ENCODE measurements at regions not wholly inside any gene's neighbourhood (a gene's known extent, or its start where the extent isn't known, plus 50 kb on each side); places are given as distances from the start of the nearest gene placed in this dataset.
A peak's percentile ranks its signal among the peaks of the same experiment; 100 is the strongest.

- DNase-seq = no peak
Observed at GRCh38 chr1:53378061-53378460, 50.2 kb upstream of the LRP8 start.

- DNase-seq = no peak
Observed at GRCh38 chr1:53378932-53379661, 51.2 kb upstream of the LRP8 start.

DNA sequence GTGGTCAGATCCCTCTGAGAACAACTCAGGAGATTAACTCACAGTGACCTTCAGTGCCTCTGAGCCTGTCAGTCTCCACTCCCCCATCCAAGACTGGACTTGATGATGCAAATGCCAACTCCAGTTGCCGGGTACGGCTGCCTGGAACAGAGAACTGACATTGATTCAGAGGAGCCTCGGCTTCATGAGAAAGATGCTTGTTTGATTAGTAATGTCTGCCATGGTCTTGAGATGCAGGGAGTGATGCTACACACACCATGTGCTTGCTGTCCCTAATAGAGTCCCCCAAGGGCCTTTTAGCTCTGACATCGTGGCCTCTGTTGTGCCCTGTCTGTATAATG, 51.8 kb upstream of the LRP8 start:
- DNase-seq = no peak

GRCh38 chr1:53380296-53380695, 52.4 kb upstream of the LRP8 start:
- no peak for DNase-seq

DNA sequence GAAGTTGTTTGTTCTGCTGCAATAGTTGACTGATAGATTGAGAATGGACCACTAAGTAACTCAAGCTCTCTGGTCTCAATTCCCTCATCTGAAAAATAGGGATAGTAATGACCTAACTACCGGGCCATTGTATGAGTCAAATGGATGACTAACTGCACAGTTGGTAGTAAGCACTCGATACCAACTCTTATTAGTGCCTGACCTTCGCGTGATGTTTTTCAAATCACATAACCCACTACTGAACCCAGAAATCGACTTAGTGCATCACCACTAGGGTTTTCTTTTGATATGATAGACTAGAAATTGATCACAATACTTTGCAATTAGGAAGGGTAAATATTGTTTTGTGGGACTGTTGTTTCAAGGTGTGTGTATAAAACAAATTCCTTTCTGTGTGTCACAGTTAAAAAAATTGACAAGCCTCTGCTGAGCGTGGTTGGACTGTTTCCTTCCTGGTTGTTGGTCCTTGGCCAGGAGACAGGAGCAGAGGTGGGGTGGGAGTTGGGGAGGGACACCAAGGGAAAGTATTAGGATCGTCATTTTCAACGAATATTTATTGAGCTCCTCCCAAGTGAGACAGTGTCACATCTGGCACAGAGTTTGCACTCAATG, 54.0 kb upstream of the LRP8 start:
- DNase-seq = no peak

GRCh38 chr1:53383136-53383870, 55.4 kb upstream of the LRP8 start:
- DNase-seq = no peak

GRCh38 chr1:53384796-53385195, 56.9 kb upstream of the LRP8 start:
- DNase-seq = no peak

- DNase-seq = no peak
Observed at GRCh38 chr1:53385276-53386225, 57.7 kb upstream of the LRP8 start.

DNA sequence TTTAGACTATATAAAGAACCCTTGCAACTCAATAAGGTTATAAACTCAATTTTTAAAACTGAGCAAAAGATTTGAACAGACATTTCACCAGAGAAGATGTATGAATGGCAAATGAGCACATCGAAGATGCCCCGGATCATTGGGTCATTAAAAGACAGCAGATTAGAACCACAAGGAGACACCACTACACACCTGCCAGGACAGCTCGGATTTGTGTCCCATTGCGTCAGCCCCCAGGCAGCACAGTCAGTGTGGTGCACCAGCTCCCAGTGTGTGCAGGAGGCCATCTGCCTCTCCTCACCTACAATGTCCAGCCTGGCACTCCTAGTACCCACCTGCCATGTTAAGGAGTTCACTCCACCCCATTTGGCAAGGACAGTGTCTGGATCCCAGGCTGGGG, 61.1 kb upstream of the LRP8 start:
- DNase-seq = no peak

GRCh38 chr1:53390261-53390660, 62.4 kb upstream of the LRP8 start:
- no peak for DNase-seq

GRCh38 chr1:53390736-53391135, 62.9 kb upstream of the LRP8 start:
- no peak for DNase-seq

GRCh38 chr1:53391296-53391695, 63.4 kb upstream of the LRP8 start:
- no peak for DNase-seq

GRCh38 chr1:53391982-53392381, 64.1 kb upstream of the LRP8 start:
- DNase-seq = no peak

- no peak for DNase-seq
Observed at GRCh38 chr1:53392460-53392859, 64.6 kb upstream of the LRP8 start.

- peak; percentile 63 for DNase-seq
Observed at GRCh38 chr1:53393325-53393792, 65.5 kb upstream of the LRP8 start.

GRCh38 chr1:53394306-53394705, 64.9 kb upstream of the DMRTB1 start:
- DNase-seq = no peak

DNA sequence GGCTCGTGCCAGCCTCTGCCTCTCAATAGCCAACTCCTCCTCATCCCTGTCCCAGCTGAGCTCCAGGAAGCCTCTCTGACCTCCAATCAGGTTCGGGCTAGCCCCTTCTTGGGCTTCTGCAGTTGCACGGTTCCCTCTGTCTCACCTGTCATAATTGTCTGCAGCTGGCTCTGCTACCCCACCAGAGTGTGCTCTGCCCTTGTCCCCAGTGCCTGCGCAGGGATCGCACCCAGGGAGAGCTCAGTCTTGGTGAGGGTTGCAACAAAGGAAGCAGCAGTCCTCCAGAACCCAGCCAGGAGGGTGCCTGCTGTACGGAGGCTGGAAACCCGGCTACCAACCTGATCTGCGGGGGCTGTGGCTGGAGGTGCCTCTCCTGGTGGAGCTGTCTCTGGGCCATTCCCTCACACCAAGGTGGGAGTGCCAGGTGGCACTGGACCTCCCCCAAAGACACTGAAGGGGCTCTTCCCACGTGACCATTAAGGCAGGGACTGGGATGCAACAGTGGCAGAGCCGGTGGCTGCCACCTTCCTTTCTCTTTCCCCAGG, 63.5 kb upstream of the DMRTB1 start:
- DNase-seq = peak; percentile 13

- no peak for DNase-seq
Observed at GRCh38 chr1:53396573-53397268, 62.5 kb upstream of the DMRTB1 start.

DNA sequence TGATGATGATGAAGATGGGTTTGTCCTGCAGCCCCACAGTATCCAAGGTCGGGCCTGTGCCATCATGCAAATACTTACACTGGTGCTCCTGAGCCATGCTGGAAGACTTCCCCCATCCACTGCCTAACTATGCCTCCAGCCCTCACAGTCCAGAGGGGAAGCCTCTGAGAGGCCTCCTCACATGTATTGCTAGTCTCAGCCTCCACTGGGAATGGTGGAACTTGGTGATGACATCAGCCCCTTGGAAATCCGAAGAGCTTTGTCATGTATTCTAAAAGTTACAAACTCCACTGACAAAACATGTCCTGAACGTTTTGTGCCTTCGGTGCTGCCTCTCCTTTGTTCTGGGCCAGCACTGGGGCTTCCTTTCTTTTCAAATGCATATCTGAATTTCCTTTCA, 61.1 kb upstream of the DMRTB1 start:
- DNase-seq = no peak

GRCh38 chr1:53398576-53399365, 60.4 kb upstream of the DMRTB1 start:
- DNase-seq = no peak
